ENCODE measurements at regions not wholly inside any gene's neighbourhood (a gene's known extent, or its start where the extent isn't known, plus 50 kb on each side); places are given as distances from the start of the nearest gene placed in this dataset.
"Not testable (repeated sequence)": the region's sequence is repeated elsewhere in the genome, so short reads cannot be mapped to it uniquely, and the experiment has no call there.

GRCh38 chr16:51831595-51832367 lies 680.7 kb upstream of the SALL1 start:
- no peak for DNase-seq

DNA sequence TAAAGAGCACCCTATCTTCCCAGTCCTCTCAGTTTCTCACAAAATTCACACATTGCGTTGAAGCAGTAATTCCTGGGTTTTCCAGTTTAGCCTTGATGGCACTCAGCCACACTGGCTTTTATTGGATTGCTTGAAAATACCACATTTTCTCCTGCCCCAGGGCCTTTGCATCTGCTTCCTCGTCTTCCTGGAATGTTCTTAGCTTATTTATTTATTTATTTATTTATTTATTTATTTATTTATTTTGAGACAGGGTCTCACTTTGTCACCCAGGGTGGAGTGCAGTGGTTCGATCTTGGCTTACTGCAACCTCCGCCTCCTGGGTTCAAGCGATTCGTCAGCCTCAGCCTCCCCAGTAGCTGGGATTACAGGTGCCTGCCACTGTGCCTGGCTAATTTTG lies 680.0 kb upstream of the SALL1 start:
- not testable (repeated sequence) for DNase-seq

DNA sequence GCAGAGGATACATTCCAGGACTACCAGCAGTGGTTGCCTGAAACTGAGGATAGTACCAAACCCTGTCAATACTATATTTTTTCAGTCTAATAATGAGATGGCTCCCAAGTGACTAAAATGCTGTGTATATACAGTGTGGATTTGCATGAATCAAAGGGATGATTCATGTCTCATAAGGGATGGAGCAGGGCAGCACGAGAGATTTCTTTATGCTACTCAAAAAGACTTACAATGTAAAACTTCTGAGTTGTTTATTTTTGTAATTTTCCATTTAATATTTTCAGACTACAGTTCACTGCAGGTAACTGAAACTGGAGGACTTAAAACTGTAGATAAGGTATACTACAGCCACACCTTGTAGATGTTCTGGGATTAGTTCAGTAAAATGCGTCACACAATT lies 674.7 kb upstream of the SALL1 start:
- DNase-seq: no peak

- no peak for DNase-seq
Observed at GRCh38 chr16:51822471-51822870, 671.4 kb upstream of the SALL1 start.

- no peak for DNase-seq
Observed at GRCh38 chr16:51821527-51821926, 670.5 kb upstream of the SALL1 start.

DNA sequence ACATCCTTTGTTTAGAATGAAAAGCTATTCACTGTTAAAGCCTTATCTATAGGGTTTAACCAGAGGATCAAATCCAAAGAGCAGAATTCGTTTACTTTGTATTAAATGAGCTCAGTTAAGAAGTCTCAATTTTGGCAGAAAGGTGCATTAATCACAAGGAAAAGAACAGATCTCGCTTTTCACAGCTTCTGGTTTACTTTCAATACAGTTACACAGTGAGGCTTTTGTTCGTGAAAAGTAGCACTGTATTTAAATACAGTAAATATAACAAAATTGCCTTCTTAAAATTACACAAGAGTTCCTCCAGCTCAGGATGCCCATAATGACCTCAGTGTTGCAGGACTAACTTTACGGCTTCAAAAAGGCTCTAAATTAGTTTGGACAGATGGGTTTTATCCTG lies 669.1 kb upstream of the SALL1 start:
- no peak for DNase-seq

DNA sequence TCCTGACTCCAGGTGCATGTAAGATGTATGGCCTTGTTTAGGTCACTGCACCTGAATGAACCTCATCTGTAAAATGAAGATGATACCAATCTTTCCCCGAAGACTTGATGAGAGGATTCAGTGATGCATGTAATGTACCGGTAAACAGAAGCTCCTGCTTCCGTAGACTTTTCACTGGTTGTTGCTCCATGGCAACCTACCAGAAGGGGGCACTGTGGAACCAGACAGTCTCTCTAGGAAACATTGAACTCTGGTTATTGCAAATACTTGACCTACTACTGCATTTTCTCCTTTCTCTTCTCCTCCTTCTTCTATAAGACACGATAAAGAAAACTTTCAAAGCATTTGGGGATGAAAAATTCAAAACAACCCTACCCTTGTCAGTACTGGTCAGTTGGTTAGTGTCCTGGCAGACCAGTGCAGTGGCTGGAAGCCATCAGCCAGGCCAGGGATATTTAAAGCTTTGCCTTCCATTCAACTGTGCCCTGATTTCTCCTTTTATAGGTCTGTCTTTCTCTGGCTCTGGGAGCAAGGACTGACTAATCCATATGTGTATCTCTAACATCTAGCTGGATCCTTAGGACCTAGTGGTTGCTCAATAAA lies 667.4 kb upstream of the SALL1 start:
- DNase-seq: no peak

- no peak for DNase-seq
Observed at GRCh38 chr16:51816929-51817328, 665.9 kb upstream of the SALL1 start.

DNA sequence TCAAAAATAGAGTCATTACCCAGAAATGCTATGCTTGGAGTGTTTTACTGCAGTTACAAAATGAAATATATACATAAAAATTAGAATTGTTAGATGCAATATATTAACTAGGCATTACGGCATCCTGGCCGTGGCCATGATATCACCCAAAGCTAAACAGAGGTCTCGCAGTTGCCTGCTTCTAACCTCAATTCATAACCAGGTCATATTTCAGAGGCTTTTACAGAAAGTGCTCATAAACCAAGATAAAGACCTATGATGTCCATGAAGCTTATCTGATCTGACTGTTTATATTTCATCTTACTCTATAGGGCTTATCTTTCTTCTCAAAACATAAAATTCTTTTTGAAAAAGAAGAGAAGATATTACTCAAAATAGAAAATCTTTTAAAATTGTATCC lies 664.5 kb upstream of the SALL1 start:
- DNase-seq: no peak

- DNase-seq: no peak
Observed at GRCh38 chr16:51814617-51815016, 663.5 kb upstream of the SALL1 start.

- DNase-seq: no peak
Observed at GRCh38 chr16:51813609-51814008, 662.5 kb upstream of the SALL1 start.

- no peak for DNase-seq
Observed at GRCh38 chr16:51812945-51813344, 661.9 kb upstream of the SALL1 start.

- no peak for DNase-seq
Observed at GRCh38 chr16:51807551-51807950, 656.5 kb upstream of the SALL1 start.

GRCh38 chr16:51801635-51802034 lies 650.6 kb upstream of the SALL1 start:
- DNase-seq: no peak

- DNase-seq: no peak
Observed at GRCh38 chr16:51797669-51798259, 646.7 kb upstream of the SALL1 start.

DNA sequence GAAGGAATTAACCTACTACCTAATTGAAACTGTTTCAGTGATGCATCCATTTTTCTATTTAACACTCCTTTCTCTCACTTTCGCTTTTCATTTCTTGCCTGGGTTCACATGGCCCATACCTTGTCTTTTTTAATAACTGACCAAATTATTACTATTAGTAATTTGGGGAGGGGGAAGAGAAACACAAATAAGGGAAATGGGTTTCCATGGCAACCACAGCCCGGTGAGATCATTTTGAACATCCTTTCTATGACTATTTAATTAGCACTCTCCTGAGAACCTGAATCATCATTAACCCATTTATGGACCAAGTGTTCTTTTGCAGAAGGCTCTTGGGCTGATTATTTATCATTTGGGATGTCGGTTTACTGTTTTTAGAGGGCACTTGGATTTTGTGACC lies 628.2 kb upstream of the SALL1 start:
- DNase-seq: no peak

GRCh38 chr16:51773071-51773890 lies 622.2 kb upstream of the SALL1 start:
- no peak for DNase-seq

GRCh38 chr16:51766739-51767138 lies 615.7 kb upstream of the SALL1 start:
- no peak for DNase-seq

GRCh38 chr16:51763072-51763661 lies 612.1 kb upstream of the SALL1 start:
- peak; percentile 6 for DNase-seq

GRCh38 chr16:51762081-51762996 lies 611.3 kb upstream of the SALL1 start:
- DNase-seq: peak; percentile 45

DNA sequence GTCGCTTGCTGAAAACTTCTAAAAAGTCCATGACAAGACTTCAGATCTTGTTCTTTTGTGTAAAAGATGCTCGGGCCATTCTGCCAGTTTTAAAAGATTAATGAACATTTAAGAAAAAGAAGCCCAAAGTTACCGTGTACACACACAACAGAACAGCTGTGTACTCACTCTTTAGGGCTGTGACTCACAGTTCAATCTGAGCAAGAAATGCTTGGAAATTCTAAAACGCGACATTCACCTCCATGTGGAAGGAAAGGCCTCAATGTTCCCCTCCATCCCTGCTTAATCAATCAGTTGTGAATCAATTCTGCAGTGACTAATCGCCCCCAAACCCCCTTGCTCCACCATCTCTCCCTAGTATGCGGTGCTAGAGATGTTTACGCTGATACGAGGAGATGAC lies 609.9 kb upstream of the SALL1 start:
- no peak for DNase-seq

- no peak for DNase-seq
Observed at GRCh38 chr16:51759999-51760398, 608.9 kb upstream of the SALL1 start.
